Karpas-422 (cell line): ENCODE measurements at regions not wholly inside any gene's neighbourhood (a gene's known extent, or its start where the extent isn't known, plus 50 kb on each side); places are given as distances from the start of the nearest gene placed in this dataset.

Source experiments
- DNase-seq: peaks from one replicate; pipeline ENCODE4 v3.0.0-alpha.2; 2015
- H2AFZ ChIP-seq: fragments of 200-600 bp; sonication (generic); 2 replicates; pipeline ENCODE4 v1.6.1; 2014; ENCODE audit warnings: antibody characterized with exemption, low read length, mixed read lengths
- H3K27ac ChIP-seq: fragments of 200-600 bp; sonication (generic); 2 replicates; pipeline ENCODE4 v1.5.1; 2014; ENCODE audit warnings: mild to moderate bottlenecking, low read length, moderate library complexity
- H3K27me3 ChIP-seq: fragments of 200-600 bp; sonication (generic); 2 replicates; pipeline ENCODE4 v1.6.1; 2014; ENCODE audit warnings: low read length, mixed read lengths
- H3K36me3 ChIP-seq: fragments of 200-600 bp; sonication (generic); 2 replicates; pipeline ENCODE4 v1.6.1; 2014; ENCODE audit warnings: low read length, mixed read lengths; ENCODE audit not compliant: insufficient read depth
- H3K4me1 ChIP-seq: fragments of 200-600 bp; sonication (generic); 2 replicates; pipeline ENCODE4 v1.6.1; 2014; ENCODE audit warnings: mild to moderate bottlenecking, low read length, mixed read lengths
- H3K4me2 ChIP-seq: fragments of 200-600 bp; sonication (generic); 2 replicates; pipeline ENCODE4 v1.6.1; 2014; ENCODE audit warnings: low read length, low read depth, mild to moderate bottlenecking; ENCODE audit not compliant: poor library complexity, severe bottlenecking
- H3K4me3 ChIP-seq: fragments of 200-600 bp; sonication (generic); 2 replicates; pipeline ENCODE4 v1.5.1; 2014; ENCODE audit warnings: mild to moderate bottlenecking, antibody characterized with exemption, low read length, mixed read lengths
- H3K79me2 ChIP-seq: fragments of 200-600 bp; sonication (generic); 2 replicates; pipeline ENCODE4 v1.6.1; 2014; ENCODE audit warnings: mild to moderate bottlenecking, low read length, mixed read lengths
- H3K9ac ChIP-seq: fragments of 200-600 bp; sonication (generic); 2 replicates; pipeline ENCODE4 v1.6.0; 2014; ENCODE audit warnings: low read length
- H3K9me2 ChIP-seq: fragments of 200-600 bp; sonication (generic), shearing (Covaris generic); replicated peaks from 2 replicates; pipeline ENCODE4 v1.6.0; 2014; ENCODE audit warnings: mild to moderate bottlenecking, low read length, moderate library complexity; ENCODE audit not compliant: insufficient read depth
- H3K9me3 ChIP-seq: fragments of 300-700, 200-600 bp; sonication (generic); 2 replicates; pipeline ENCODE4 v1.6.1; 2014; ENCODE audit warnings: low read length, mixed read lengths
- H4K20me1 ChIP-seq: fragments of 200-600 bp; sonication (generic); 2 replicates; pipeline ENCODE4 v1.6.1; 2014; ENCODE audit warnings: mild to moderate bottlenecking, antibody characterized with exemption, low read length, low read depth; ENCODE audit not compliant: insufficient read depth

- Histone ChIP-seq H3K4me2 (peak overlapping the region; percentile 28), H4K20me1 (no peaks in the 10 kb centered on the region), H3K9ac (no peak overlapping the region), H3K36me3 (no peaks in the 10 kb centered on the region), H3K4me3 (no peak overlapping the region), H2AFZ (no peak overlapping the region), H3K79me2 (no peaks in the 10 kb centered on the region), H3K9me2 (no peaks in the 10 kb centered on the region), H3K4me1 (peaks cover 14% of the 10 kb centered on the region), H3K27me3 (0 out of 2 replicates have a peak, but pooled peaks cover 3% of the 10 kb centered on the region), H3K27ac (no peak overlapping the region), H3K9me3 (no peaks in the 10 kb centered on the region)
- DNase-seq = peak; percentile 56
Measured at GRCh38 chr1:54497338-54497737, 50.7 kb upstream of the ACOT11 start.

- H4K20me1 ChIP-seq = no peaks in the 10 kb centered on the region
- 0 out of 2 replicates have a peak, but pooled peaks cover 3% of the 10 kb centered on the region for H3K27me3 ChIP-seq
- no peak overlapping the region for H3K4me3 ChIP-seq
- no peak overlapping the region for H3K27ac ChIP-seq
- no peaks in the 10 kb centered on the region for H3K79me2 ChIP-seq
- H2AFZ ChIP-seq = no peak overlapping the region
- no peak overlapping the region for H3K4me2 ChIP-seq
- no peak overlapping the region for H3K9ac ChIP-seq
- H3K9me2 ChIP-seq = no peaks in the 10 kb centered on the region
- H3K36me3 ChIP-seq = no peaks in the 10 kb centered on the region
- H3K4me1 ChIP-seq = peaks cover 14% of the 10 kb centered on the region
- no peaks in the 10 kb centered on the region for H3K9me3 ChIP-seq
- DNase-seq = no peak
Measured at GRCh38 chr1:54495954-54496353, 52.1 kb upstream of the ACOT11 start.

- Histone ChIP-seq H3K27me3 (0 out of 2 replicates have a peak, but pooled peaks cover 3% of the 10 kb centered on the region), H3K79me2 (no peaks in the 10 kb centered on the region), H3K4me3 (no peak overlapping the region), H3K9me3 (no peaks in the 10 kb centered on the region), H3K4me1 (peaks cover 21% of the 10 kb centered on the region), H3K9me2 (no peaks in the 10 kb centered on the region), H3K27ac (no peak overlapping the region), H2AFZ (no peak overlapping the region), H4K20me1 (no peaks in the 10 kb centered on the region), H3K36me3 (no peaks in the 10 kb centered on the region), H3K4me2 (no peak overlapping the region), H3K9ac (no peak overlapping the region)
- DNase-seq = peak; percentile 38
Measured at GRCh38 chr1:54493608-54494007, 54.4 kb upstream of the ACOT11 start.

GRCh38 chr1:54490361-54491248 lies 57.4 kb upstream of the ACOT11 start:
- Histone ChIP-seq H3K9me3 (no peaks in the 10 kb centered on the region), H3K79me2 (no peaks in the 10 kb centered on the region)

GRCh38 chr1:54489627-54490250 lies 58.3 kb upstream of the ACOT11 start:
- H3K4me3 ChIP-seq = peak overlapping the region; percentile 88; the same call in 1 of the 2 replicates
- no peaks in the 10 kb centered on the region for H3K79me2 ChIP-seq
- DNase-seq = no peak
- H3K9me2 ChIP-seq = no peaks in the 10 kb centered on the region
- no peaks in the 10 kb centered on the region for H3K27me3 ChIP-seq
- no peak overlapping the region for H3K9ac ChIP-seq
- H3K36me3 ChIP-seq = no peaks in the 10 kb centered on the region
- H3K4me1 ChIP-seq = peaks cover 19% of the 10 kb centered on the region
- no peaks in the 10 kb centered on the region for H4K20me1 ChIP-seq
- no peak overlapping the region for H2AFZ ChIP-seq
- no peaks in the 10 kb centered on the region for H3K9me3 ChIP-seq
- H3K4me2 ChIP-seq = peak overlapping the region; percentile 100
- H3K27ac ChIP-seq = no peak overlapping the region

More at GRCh38 chr1:54490361-54491248, 57.4 kb upstream of the ACOT11 start:
- Histone ChIP-seq H3K36me3 (no peaks in the 10 kb centered on the region), H2AFZ (no peak overlapping the region), H4K20me1 (no peaks in the 10 kb centered on the region), H3K4me1 (peaks cover 19% of the 10 kb centered on the region), H3K27ac (no peak overlapping the region), H3K9me2 (no peaks in the 10 kb centered on the region), H3K4me3 (no peak overlapping the region), H3K27me3 (no peaks in the 10 kb centered on the region), H3K9ac (no peak overlapping the region), H3K4me2 (no peak overlapping the region)
- DNase-seq = no peak

GRCh38 chr1:54488779-54489626 lies 59.0 kb upstream of the ACOT11 start:
- peak; percentile 79 for DNase-seq
- Histone ChIP-seq H3K27ac (no peak overlapping the region), H3K4me3 (peak overlapping the region; percentile 88), H3K4me1 (peaks cover 19% of the 10 kb centered on the region), H4K20me1 (no peaks in the 10 kb centered on the region), H3K79me2 (no peaks in the 10 kb centered on the region), H3K9me3 (no peaks in the 10 kb centered on the region), H2AFZ (peak overlapping the region; percentile 99), H3K36me3 (no peaks in the 10 kb centered on the region), H3K9me2 (no peaks in the 10 kb centered on the region), H3K9ac (peak overlapping the region; percentile 78), H3K27me3 (no peaks in the 10 kb centered on the region), H3K4me2 (peak overlapping the region; percentile 100)

GRCh38 chr1:54488065-54488750 lies 59.8 kb upstream of the ACOT11 start:
- peak; percentile 87 for DNase-seq
- H3K9me2 ChIP-seq = no peaks in the 10 kb centered on the region
- no peaks in the 10 kb centered on the region for H3K27me3 ChIP-seq
- H4K20me1 ChIP-seq = no peaks in the 10 kb centered on the region
- H3K36me3 ChIP-seq = no peaks in the 10 kb centered on the region
- no peaks in the 10 kb centered on the region for H3K79me2 ChIP-seq
- H2AFZ ChIP-seq = peak overlapping the region; percentile 99
- H3K9me3 ChIP-seq = no peaks in the 10 kb centered on the region
- peak overlapping the region; percentile 100 for H3K4me2 ChIP-seq
- H3K4me3 ChIP-seq = peak overlapping the region; percentile 88
- H3K9ac ChIP-seq = peak overlapping the region; percentile 78
- peaks cover 19% of the 10 kb centered on the region for H3K4me1 ChIP-seq
- no peak overlapping the region for H3K27ac ChIP-seq
